Osteoblast (primary cell): ENCODE measurements at regions not wholly inside any gene's neighbourhood (a gene's known extent, or its start where the extent isn't known, plus 50 kb on each side); places are given as distances from the start of the nearest gene placed in this dataset.
"Not testable (repeated sequence)": the region's sequence is repeated elsewhere in the genome, so short reads cannot be mapped to it uniquely, and the experiment has no call there.

Experiments
- DNase-seq: peaks from one replicate; pipeline ENCODE4 v3.0.0; 2011; ENCODE audit warnings: low spot score, mixed read lengths; ENCODE audit not compliant: insufficient read length; ENCODE audit errors: missing footprints
- H2AFZ ChIP-seq: 2 replicates; pipeline ENCODE4 v1.6.0; 2011; ENCODE audit warnings: mild to moderate bottlenecking, low read length
- H3K27ac ChIP-seq: 2 replicates; pipeline ENCODE4 v1.5.1; 2011; ENCODE audit warnings: mild to moderate bottlenecking, low read depth, low read length, moderate library complexity
- H3K27me3 ChIP-seq: 2 replicates; pipeline ENCODE4 v1.6.0; 2012; ENCODE audit warnings: mild to moderate bottlenecking, control low read depth, inconsistent platforms, low read length, moderate library complexity; ENCODE audit not compliant: insufficient read depth
- H3K36me3 ChIP-seq: 2 replicates; pipeline ENCODE4 v1.5.1; 2011; ENCODE audit warnings: mild to moderate bottlenecking, low read length, control low read depth, moderate library complexity; ENCODE audit not compliant: insufficient read depth
- H3K4me1 ChIP-seq: 2 replicates; pipeline ENCODE4 v1.5.1; 2011; ENCODE audit warnings: mild to moderate bottlenecking, low read length, control low read depth, moderate library complexity; ENCODE audit not compliant: insufficient read depth
- H3K4me2 ChIP-seq: 2 replicates; pipeline ENCODE4 v1.6.0; 2011; ENCODE audit warnings: mild to moderate bottlenecking, low read length; ENCODE audit not compliant: insufficient read depth
- H3K4me3 ChIP-seq: fragments of 200-600 bp; sonication (generic); 3 replicates; pipeline ENCODE4 v1.5.1; 2012; ENCODE audit warnings: mild to moderate bottlenecking, low read length, inconsistent platforms; ENCODE audit not compliant: insufficient read depth
- H3K79me2 ChIP-seq: 2 replicates; pipeline ENCODE4 v1.6.0; 2012; ENCODE audit warnings: mild to moderate bottlenecking, low read length, control low read depth, inconsistent platforms; ENCODE audit not compliant: insufficient read depth
- H3K9me3 ChIP-seq: 2 replicates; pipeline ENCODE4 v1.5.1; 2011; ENCODE audit warnings: low read depth, low read length, control low read depth
- H4K20me1 ChIP-seq: 2 replicates; pipeline ENCODE4 v1.6.0; 2012; ENCODE audit warnings: mild to moderate bottlenecking, low read length, control low read depth; ENCODE audit not compliant: insufficient read depth
- CTCF ChIP-seq: IDR thresholded peaks from 2 replicates; pipeline ENCODE4 v1.5.1; 2011; ENCODE audit warnings: mild to moderate bottlenecking, low read depth, low read length, moderate library complexity; ENCODE audit errors: extremely low read depth

- Histone ChIP-seq H2AFZ (no peak overlapping the region), H3K27me3 (peaks cover 21% of the 10 kb centered on the region), H4K20me1 (no peaks in the 10 kb centered on the region), H3K4me3 (no peak overlapping the region), H3K9me3 (no peaks in the 10 kb centered on the region), H3K4me2 (no peak overlapping the region), H3K4me1 (no peaks in the 10 kb centered on the region), H3K79me2 (no peaks in the 10 kb centered on the region), H3K27ac (no peak overlapping the region), H3K36me3 (no peaks in the 10 kb centered on the region)
- no peak for DNase-seq
- TF ChIP-seq CTCF, result no peak
Measured at GRCh38 chrX:101745046-101745445, 85.4 kb upstream of the ARMCX2 start.

GRCh38 chrX:101744085-101744484, 84.4 kb upstream of the ARMCX2 start:
- Histone ChIP-seq H3K27me3 (peaks cover 21% of the 10 kb centered on the region), H4K20me1 (no peaks in the 10 kb centered on the region), H3K27ac (no peak overlapping the region), H3K36me3 (no peaks in the 10 kb centered on the region), H2AFZ (no peak overlapping the region), H3K4me3 (no peak overlapping the region), H3K4me1 (no peaks in the 10 kb centered on the region), H3K79me2 (no peaks in the 10 kb centered on the region), H3K9me3 (no peaks in the 10 kb centered on the region), H3K4me2 (no peak overlapping the region)
- no peak for TF ChIP-seq CTCF
- DNase-seq, result no peak

GRCh38 chrX:101740642-101741041, 81.0 kb upstream of the ARMCX2 start:
- Histone ChIP-seq H3K36me3 (no peaks in the 10 kb centered on the region), H3K27me3 (peaks cover 15% of the 10 kb centered on the region), H4K20me1 (no peaks in the 10 kb centered on the region), H3K27ac (no peak overlapping the region), H3K9me3 (no peaks in the 10 kb centered on the region), H2AFZ (no peak overlapping the region), H3K4me2 (no peak overlapping the region), H3K4me3 (no peak overlapping the region), H3K4me1 (no peaks in the 10 kb centered on the region), H3K79me2 (no peaks in the 10 kb centered on the region)
- no peak for TF ChIP-seq CTCF
- DNase-seq, result no peak

GRCh38 chrX:101738867-101739266, 79.2 kb upstream of the ARMCX2 start:
- not testable (repeated sequence) for H3K36me3 ChIP-seq, H3K9me3 ChIP-seq, H3K27ac ChIP-seq, H2AFZ ChIP-seq, H3K4me2 ChIP-seq, H3K4me3 ChIP-seq, H3K4me1 ChIP-seq, H4K20me1 ChIP-seq, DNase-seq, H3K79me2 ChIP-seq
- H3K27me3 ChIP-seq, result peaks cover 16% of the 10 kb centered on the region

GRCh38 chrX:101738411-101738810, 78.8 kb upstream of the ARMCX2 start:
- H2AFZ ChIP-seq, H3K79me2 ChIP-seq, H3K36me3 ChIP-seq, H3K27ac ChIP-seq, H4K20me1 ChIP-seq, H3K4me1 ChIP-seq, H3K9me3 ChIP-seq, H3K4me3 ChIP-seq, H3K4me2 ChIP-seq, DNase-seq: not testable (repeated sequence)
- peaks cover 16% of the 10 kb centered on the region for H3K27me3 ChIP-seq
